ENCODE measurements at regions not wholly inside any gene's neighbourhood (a gene's known extent, or its start where the extent isn't known, plus 50 kb on each side); places are given as distances from the start of the nearest gene placed in this dataset.

GRCh38 chr5:29672678-29673077 lies 1520.8 kb upstream of the CDH6 start:
- TF ChIP-seq EZH2 (IDR thresholded peaks at IDR 0.05; ENCODE audit: low read depth, low read length, severe bottlenecking), result no peak
- TF ChIP-seq CTCF (IDR thresholded peaks at IDR 0.05; ENCODE audit: control extremely low read depth in 1 of 3, insufficient read depth in 1 of 3, low read depth in 1 of 3, low read length in 3 of 3), result no peak
- TF ChIP-seq TAF1 (IDR thresholded peaks at IDR 0.05; ENCODE audit: low read depth, low read length), result no peak
- no peak for TF ChIP-seq ATF3 (IDR thresholded peaks at IDR 0.05; ENCODE audit: insufficient read depth, low read depth, low read length)

Measured in H1 (cell line).